ENCODE measurements at regions not wholly inside any gene's neighbourhood (a gene's known extent, or its start where the extent isn't known, plus 50 kb on each side); places are given as distances from the start of the nearest gene placed in this dataset.
A peak's percentile ranks its signal among the peaks of the same experiment; 100 is the strongest.

DNA sequence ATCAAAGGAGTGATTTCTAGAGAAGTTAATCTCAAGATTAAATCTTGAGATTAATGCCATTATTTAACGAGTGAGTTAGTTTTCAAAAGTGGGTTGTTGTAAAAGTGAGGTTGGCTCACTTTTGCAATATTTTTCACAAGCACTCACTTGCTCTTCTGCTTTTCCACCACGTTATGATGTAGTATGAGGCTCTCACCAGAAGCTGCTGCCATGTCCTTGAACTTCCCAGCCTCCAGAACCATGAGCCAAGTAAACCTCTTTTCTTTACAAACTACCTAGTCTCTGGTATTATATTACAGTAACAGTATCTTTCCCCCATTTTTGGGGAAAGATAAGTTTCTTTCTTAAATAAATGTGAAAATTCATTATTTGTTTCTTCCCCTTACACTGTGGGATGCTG, 227.6 kb upstream of the ZFP64 start:
- Mint-ChIP-seq H3K27ac (no peak overlapping the region), H3K4me1 (ENCODE audit: unreplicated experiment) (peaks cover 3% of the 10 kb centered on the region), H3K4me3 (no peak overlapping the region), H3K9me3 (peaks cover 6% of the 10 kb centered on the region), H3K36me3 (no peaks in the 10 kb centered on the region), H3K27me3 (peaks cover 6% of the 10 kb centered on the region)
- DNase-seq (ENCODE audit: extremely low spot score, unreplicated experiment) = no peak
- TF ChIP-seq, protein P1, sequence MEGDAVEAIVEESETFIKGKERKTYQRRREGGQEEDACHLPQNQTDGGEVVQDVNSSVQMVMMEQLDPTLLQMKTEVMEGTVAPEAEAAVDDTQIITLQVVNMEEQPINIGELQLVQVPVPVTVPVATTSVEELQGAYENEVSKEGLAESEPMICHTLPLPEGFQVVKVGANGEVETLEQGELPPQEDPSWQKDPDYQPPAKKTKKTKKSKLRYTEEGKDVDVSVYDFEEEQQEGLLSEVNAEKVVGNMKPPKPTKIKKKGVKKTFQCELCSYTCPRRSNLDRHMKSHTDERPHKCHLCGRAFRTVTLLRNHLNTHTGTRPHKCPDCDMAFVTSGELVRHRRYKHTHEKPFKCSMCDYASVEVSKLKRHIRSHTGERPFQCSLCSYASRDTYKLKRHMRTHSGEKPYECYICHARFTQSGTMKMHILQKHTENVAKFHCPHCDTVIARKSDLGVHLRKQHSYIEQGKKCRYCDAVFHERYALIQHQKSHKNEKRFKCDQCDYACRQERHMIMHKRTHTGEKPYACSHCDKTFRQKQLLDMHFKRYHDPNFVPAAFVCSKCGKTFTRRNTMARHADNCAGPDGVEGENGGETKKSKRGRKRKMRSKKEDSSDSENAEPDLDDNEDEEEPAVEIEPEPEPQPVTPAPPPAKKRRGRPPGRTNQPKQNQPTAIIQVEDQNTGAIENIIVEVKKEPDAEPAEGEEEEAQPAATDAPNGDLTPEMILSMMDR (conservative IDR thresholded peaks at IDR 0.05) = no peak

DNA sequence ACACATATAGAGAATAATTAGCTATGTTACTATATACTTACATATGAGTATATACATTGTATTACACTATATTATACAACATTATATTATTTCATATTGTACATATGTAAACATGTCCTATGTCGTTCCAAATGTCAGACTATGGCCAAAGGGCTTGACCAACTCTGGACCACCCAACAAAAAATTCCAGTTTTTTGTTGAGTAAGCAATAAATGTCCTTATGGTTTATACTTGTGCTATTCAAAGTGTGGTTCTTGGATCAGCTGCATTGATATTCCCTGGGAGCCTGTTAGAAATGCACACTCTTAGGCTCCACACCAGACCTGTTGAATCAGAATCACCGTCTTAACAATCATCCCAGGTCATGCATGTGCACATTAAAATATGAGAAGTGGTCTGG, 225.4 kb upstream of the ZFP64 start:
- peaks cover 3% of the 10 kb centered on the region for H3K4me1 Mint-ChIP-seq (ENCODE audit: unreplicated experiment)
- peaks cover 11% of the 10 kb centered on the region for H3K9me3 Mint-ChIP-seq
- TF ChIP-seq, protein P1 (conservative IDR thresholded peaks at IDR 0.05) = no peak
- H3K4me3 Mint-ChIP-seq = no peak overlapping the region
- no peaks in the 10 kb centered on the region for H3K36me3 Mint-ChIP-seq
- no peak for DNase-seq (ENCODE audit: extremely low spot score, unreplicated experiment)
- no peak overlapping the region for H3K27ac Mint-ChIP-seq
- H3K27me3 Mint-ChIP-seq = peaks cover 6% of the 10 kb centered on the region

DNA sequence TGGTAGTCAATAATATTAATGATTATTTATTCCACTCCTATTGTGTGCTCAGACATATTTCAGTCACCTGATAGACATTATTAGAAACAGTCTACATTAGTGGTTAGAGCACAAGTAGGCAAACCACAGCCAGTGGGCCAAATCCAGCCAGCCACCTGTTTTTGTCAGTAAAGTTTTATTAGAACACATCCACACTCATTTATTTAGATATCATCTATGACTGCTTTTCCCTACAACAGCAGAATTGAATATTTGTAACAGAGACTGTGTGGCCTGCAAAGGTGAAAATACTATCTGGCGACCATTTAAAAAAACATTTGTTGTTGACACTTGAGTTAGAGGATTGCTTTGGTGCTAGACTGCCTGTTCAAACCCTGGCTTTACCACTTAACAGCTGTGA, 220.0 kb upstream of the ZFP64 start:
- H3K4me3 Mint-ChIP-seq = no peak overlapping the region
- TF ChIP-seq, protein P1 (conservative IDR thresholded peaks at IDR 0.05) = no peak
- no peak for DNase-seq (ENCODE audit: extremely low spot score, unreplicated experiment)
- H3K4me1 Mint-ChIP-seq (ENCODE audit: unreplicated experiment) = peaks cover 19% of the 10 kb centered on the region
- peaks cover 5% of the 10 kb centered on the region for H3K9me3 Mint-ChIP-seq
- no peaks in the 10 kb centered on the region for H3K36me3 Mint-ChIP-seq
- no peak overlapping the region for H3K27ac Mint-ChIP-seq
- H3K27me3 Mint-ChIP-seq = peaks cover 12% of the 10 kb centered on the region

DNA sequence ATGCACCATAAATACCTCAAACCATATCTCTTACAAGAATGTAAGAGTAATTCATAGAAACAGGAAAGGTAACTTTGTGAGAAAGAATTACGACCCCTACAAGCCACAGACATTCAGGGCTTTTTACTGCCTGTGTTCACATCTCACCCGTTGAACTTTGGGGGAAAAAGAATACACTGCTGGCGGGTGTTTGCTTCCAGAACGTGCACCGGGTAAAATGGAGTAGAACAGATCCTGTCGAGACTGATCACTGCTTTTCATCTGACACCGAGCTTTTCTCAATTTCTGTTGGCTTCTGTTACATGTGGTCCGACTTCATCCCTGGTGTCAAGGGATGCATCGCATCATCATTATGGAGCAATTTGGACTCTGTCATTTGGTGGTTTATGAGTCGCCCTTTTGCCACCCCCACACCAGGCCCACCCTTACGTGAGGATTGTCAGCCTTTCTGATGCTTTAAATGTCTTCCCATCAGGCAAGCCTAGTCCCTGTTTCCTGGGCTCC, 219.2 kb upstream of the ZFP64 start:
- peaks cover 5% of the 10 kb centered on the region for H3K9me3 Mint-ChIP-seq
- H3K27me3 Mint-ChIP-seq = peaks cover 9% of the 10 kb centered on the region
- no peaks in the 10 kb centered on the region for H3K36me3 Mint-ChIP-seq
- H3K4me1 Mint-ChIP-seq (ENCODE audit: unreplicated experiment) = peaks cover 19% of the 10 kb centered on the region
- H3K27ac Mint-ChIP-seq = peak overlapping the region; percentile 78
- peak overlapping the region; percentile 35 for H3K4me3 Mint-ChIP-seq
- TF ChIP-seq, protein P1 (conservative IDR thresholded peaks at IDR 0.05) = no peak
- DNase-seq (ENCODE audit: extremely low spot score, unreplicated experiment) = no peak

DNA sequence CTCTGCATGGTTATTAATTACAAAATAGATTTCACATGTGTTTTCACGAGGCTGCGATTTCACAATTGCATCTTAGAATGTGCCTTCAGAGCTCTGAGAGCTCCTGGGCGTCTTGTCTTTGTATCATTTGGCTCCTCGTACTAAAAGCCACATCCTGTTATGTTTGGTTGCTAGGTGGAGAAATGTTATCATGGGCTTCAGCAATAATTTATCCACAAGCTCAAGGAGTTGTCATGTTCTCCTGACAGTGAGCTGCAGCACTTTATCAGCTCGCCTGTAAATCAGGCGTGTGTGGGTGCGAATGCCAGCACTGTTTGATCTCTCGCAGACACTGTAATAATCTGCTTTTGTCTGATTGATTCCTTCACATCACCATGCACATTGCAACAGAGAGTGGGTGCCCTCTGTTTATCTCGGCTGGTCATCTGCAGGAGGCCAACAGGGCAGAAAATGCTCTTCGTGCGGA, 218.6 kb upstream of the ZFP64 start:
- Mint-ChIP-seq H3K27ac (peak overlapping the region; percentile 78), H3K36me3 (no peaks in the 10 kb centered on the region), H3K27me3 (peaks cover 8% of the 10 kb centered on the region), H3K4me1 (ENCODE audit: unreplicated experiment) (peaks cover 18% of the 10 kb centered on the region), H3K4me3 (peak overlapping the region; percentile 35), H3K9me3 (peaks cover 5% of the 10 kb centered on the region)
- TF ChIP-seq, protein P1 (conservative IDR thresholded peaks at IDR 0.05) = no peak
- DNase-seq (ENCODE audit: extremely low spot score, unreplicated experiment) = no peak

DNA sequence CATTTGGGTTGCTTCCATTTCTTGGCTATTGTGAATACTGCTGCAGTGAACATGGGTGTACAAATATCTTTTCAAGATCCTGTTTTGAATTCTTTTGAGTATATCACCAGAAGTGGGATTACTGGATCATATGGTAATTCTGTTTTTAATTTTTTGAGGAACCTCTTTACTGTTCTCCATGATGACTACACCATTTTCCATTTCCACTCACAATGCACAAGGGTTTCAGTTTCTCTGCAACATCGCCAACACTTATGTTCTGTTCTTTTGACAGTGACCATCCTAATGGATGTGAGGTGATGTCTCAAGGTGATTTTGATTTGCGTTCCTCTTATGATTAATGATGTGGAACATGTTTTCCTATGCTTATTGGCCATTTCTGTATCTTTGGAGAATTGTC, 214.4 kb upstream of the ZFP64 start:
- Mint-ChIP-seq H3K36me3 (no peaks in the 10 kb centered on the region), H3K27ac (no peak overlapping the region), H3K4me3 (no peak overlapping the region), H3K4me1 (ENCODE audit: unreplicated experiment) (peaks cover 14% of the 10 kb centered on the region), H3K27me3 (peaks cover 8% of the 10 kb centered on the region), H3K9me3 (no peaks in the 10 kb centered on the region)
- DNase-seq (ENCODE audit: extremely low spot score, unreplicated experiment) = no peak
- TF ChIP-seq, protein P1 (conservative IDR thresholded peaks at IDR 0.05) = no peak

All from type B pancreatic cell (in vitro differentiated cells).